Esophagus (tissue), 2 donors: ENCODE measurements at regions not wholly inside any gene's neighbourhood (a gene's known extent, or its start where the extent isn't known, plus 50 kb on each side); places are given as distances from the start of the nearest gene placed in this dataset.

ENCODE experiments used
- H3K27ac ChIP-seq, 2 donors: one replicate each; pipeline ENCODE4 v1.5.1; 2013; ENCODE audit warnings: low read depth in 2 of 2, mild to moderate bottlenecking in 2 of 2, inconsistent platforms in 1 of 2, low read length in 1 of 2, moderate library complexity in 1 of 2
- H3K27me3 ChIP-seq, 2 donors: one replicate each; pipeline ENCODE4 v1.6.1; 2013; ENCODE audit warnings: low read length in 2 of 2, control low read depth in 1 of 2, mild to moderate bottlenecking in 1 of 2; ENCODE audit not compliant: insufficient read depth in 2 of 2, control insufficient read depth in 1 of 2
- H3K36me3 ChIP-seq, 2 donors: one replicate each; pipeline ENCODE4 v1.6.1; 2013; ENCODE audit warnings: low read length in 1 of 2; ENCODE audit not compliant: control insufficient read depth in 2 of 2, insufficient read depth in 2 of 2
- H3K4me1 ChIP-seq, 2 donors: one replicate each; pipeline ENCODE4 v1.6.1; 2013; ENCODE audit warnings: low read length in 1 of 2; ENCODE audit not compliant: control insufficient read depth in 2 of 2, insufficient read depth in 2 of 2
- H3K4me3 ChIP-seq, 2 donors: one replicate each; pipeline ENCODE4 v1.5.1; 2013; ENCODE audit warnings: low read length in 2 of 2, mild to moderate bottlenecking in 2 of 2, low read depth in 1 of 2, moderate library complexity in 1 of 2
- H3K9me3 ChIP-seq, 2 donors: one replicate each; pipeline ENCODE4 v1.6.1; 2013; ENCODE audit warnings: mild to moderate bottlenecking in 2 of 2, low read depth in 1 of 2, low read length in 1 of 2, moderate library complexity in 1 of 2; ENCODE audit not compliant: control insufficient read depth in 2 of 2, insufficient read depth in 1 of 2
- WGBS, 2 donors: extraction: QIAGEN DNeasy Blood & Tissue Kit; methylation state at CpG; one replicate each; pipeline ENCODE4 v1.1.7; 2013; 5-methylcytosine and 5-hydroxymethylcytosine counted together
- donor health status: healthy with polysubstance abuse.
- donor health status: Bipolar disorder and iron deficiency.

GRCh38 chr22:48630848-48631247 lies 1196.8 kb downstream of the BRD1 start:
- no peaks in the 10 kb centered on the region for H3K9me3 ChIP-seq
- no peaks in the 10 kb centered on the region for H3K27me3 ChIP-seq
- no peaks in the 10 kb centered on the region for H3K36me3 ChIP-seq
- WGBS, 2 donors, result 67 to 78% methylated on average over 17 of the region's 17 CpGs
- no peak overlapping the region for H3K4me3 ChIP-seq
- H3K27ac ChIP-seq, result no peak overlapping the region
- H3K4me1 ChIP-seq, result no peaks in the 10 kb centered on the region

GRCh38 chr22:48630433-48630754 lies 1197.3 kb downstream of the BRD1 start:
- 67 to 74% methylated on average over 19 of the region's 19 CpGs for WGBS, 2 donors
- Histone ChIP-seq H3K9me3 (no peaks in the 10 kb centered on the region), H3K27me3 (no peaks in the 10 kb centered on the region)

GRCh38 chr22:48629631-48630432 lies 1197.8 kb downstream of the BRD1 start:
- no peaks in the 10 kb centered on the region for H3K9me3 ChIP-seq
- no peak overlapping the region for H3K27ac ChIP-seq
- H3K27me3 ChIP-seq, result no peaks in the 10 kb centered on the region
- no peaks in the 10 kb centered on the region for H3K4me1 ChIP-seq
- no peak overlapping the region for H3K4me3 ChIP-seq
- 77 to 82% methylated on average over 21 of the region's 21 CpGs for WGBS, 2 donors
- no peaks in the 10 kb centered on the region for H3K36me3 ChIP-seq

More at GRCh38 chr22:48630433-48630754, 1197.3 kb downstream of the BRD1 start:
- Histone ChIP-seq H3K4me1 (no peaks in the 10 kb centered on the region), H3K36me3 (no peaks in the 10 kb centered on the region), H3K4me3 (no peak overlapping the region), H3K27ac (no peak overlapping the region)

GRCh38 chr22:48628891-48629543 lies 1198.7 kb downstream of the BRD1 start:
- WGBS, 2 donors, result 69 to 71% methylated on average over 23 of the region's 23 CpGs
- H3K36me3 ChIP-seq, result no peaks in the 10 kb centered on the region
- H3K4me1 ChIP-seq, result no peaks in the 10 kb centered on the region
- H3K27me3 ChIP-seq, result no peaks in the 10 kb centered on the region
- H3K9me3 ChIP-seq, result no peaks in the 10 kb centered on the region
- no peak overlapping the region for H3K27ac ChIP-seq
- no peak overlapping the region for H3K4me3 ChIP-seq

GRCh38 chr22:48627966-48628365 lies 1199.7 kb downstream of the BRD1 start:
- H3K9me3 ChIP-seq, result no peaks in the 10 kb centered on the region
- no peaks in the 10 kb centered on the region for H3K36me3 ChIP-seq
- H3K27me3 ChIP-seq, result no peaks in the 10 kb centered on the region
- H3K4me1 ChIP-seq, result no peaks in the 10 kb centered on the region
- 83 to 90% methylated on average over 9 to 12 of the region's 12 CpGs for WGBS, 2 donors
- H3K27ac ChIP-seq, result no peak overlapping the region
- no peak overlapping the region for H3K4me3 ChIP-seq

GRCh38 chr22:48627203-48627602 lies 1200.5 kb downstream of the BRD1 start:
- H3K9me3 ChIP-seq, result no peaks in the 10 kb centered on the region
- WGBS, 2 donors, result 30 to 55% methylated on average over 14 to 17 of the region's 17 CpGs
- H3K27me3 ChIP-seq, result no peaks in the 10 kb centered on the region
- H3K4me3 ChIP-seq, result no peak overlapping the region
- H3K36me3 ChIP-seq, result no peaks in the 10 kb centered on the region
- H3K27ac ChIP-seq, result no peak overlapping the region
- no peaks in the 10 kb centered on the region for H3K4me1 ChIP-seq

- no peaks in the 10 kb centered on the region for H3K4me1 ChIP-seq
- H3K27me3 ChIP-seq, result no peaks in the 10 kb centered on the region
- no peak overlapping the region for H3K27ac ChIP-seq
- 70 to 75% methylated on average over 13 of the region's 13 CpGs for WGBS, 2 donors
- H3K4me3 ChIP-seq, result no peak overlapping the region
- H3K36me3 ChIP-seq, result no peaks in the 10 kb centered on the region
- H3K9me3 ChIP-seq, result peaks cover 0 to 2% of the 10 kb centered on the region in 2 donors
Measured at GRCh38 chr22:48624401-48624800, 1203.3 kb downstream of the BRD1 start.

- H3K27ac ChIP-seq, result no peak overlapping the region
- peaks cover 0 to 2% of the 10 kb centered on the region in 2 donors for H3K9me3 ChIP-seq
- H3K36me3 ChIP-seq, result no peaks in the 10 kb centered on the region
- no peaks in the 10 kb centered on the region for H3K27me3 ChIP-seq
- 92 to 94% methylated on average over 55 of the region's 55 CpGs for WGBS, 2 donors
- no peak overlapping the region for H3K4me3 ChIP-seq
- H3K4me1 ChIP-seq, result no peaks in the 10 kb centered on the region
Measured at GRCh38 chr22:48622891-48623545, 1204.7 kb downstream of the BRD1 start.

- H3K4me1 ChIP-seq, result no peaks in the 10 kb centered on the region
- no peak overlapping the region for H3K27ac ChIP-seq
Measured at GRCh38 chr22:48621085-48621484, 1206.6 kb downstream of the BRD1 start.

More at GRCh38 chr22:48621085-48621484, 1206.6 kb downstream of the BRD1 start:
- peaks cover 0 to 2% of the 10 kb centered on the region in 2 donors for H3K9me3 ChIP-seq
- no peak overlapping the region for H3K4me3 ChIP-seq
- H3K36me3 ChIP-seq, result no peaks in the 10 kb centered on the region
- H3K27me3 ChIP-seq, result no peaks in the 10 kb centered on the region
